ENCODE measurements at regions not wholly inside any gene's neighbourhood (a gene's known extent, or its start where the extent isn't known, plus 50 kb on each side); places are given as distances from the start of the nearest gene placed in this dataset.
A peak's percentile ranks its signal among the peaks of the same experiment; 100 is the strongest.

DNA sequence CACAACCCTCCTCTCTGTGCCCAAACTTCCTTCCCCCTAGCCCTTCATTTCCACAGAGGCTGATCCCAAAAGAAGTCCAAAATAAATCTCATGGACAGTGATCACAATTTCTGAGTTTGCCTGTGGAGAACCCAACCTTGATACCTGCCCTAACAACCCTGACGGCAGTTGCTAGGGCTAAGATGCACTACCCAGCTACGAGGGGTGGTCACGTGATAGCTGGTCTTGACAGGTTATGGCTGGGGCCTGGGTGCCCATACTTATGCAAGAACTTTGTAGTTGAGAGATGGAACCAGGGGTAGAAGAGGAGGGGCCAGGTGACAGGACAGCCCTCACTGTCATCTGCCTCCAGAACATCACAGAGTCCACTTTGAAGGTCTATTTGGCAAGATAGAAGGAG, 147.9 kb downstream of the AKAIN1 start (continued):
- no peak for TF ChIP-seq HMGXB4 (CRISPR knock-in tag; IDR thresholded peaks at IDR 0.05)
- TF ChIP-seq OTX1 (CRISPR knock-in tag; IDR thresholded peaks at IDR 0.05): no peak
- TF ChIP-seq ZNF507 (tag; conservative IDR thresholded peaks at IDR 0.05): no peak
- TF ChIP-seq MCM5 (IDR thresholded peaks at IDR 0.05; ENCODE audit: low read depth): no peak
- no peak for TF ChIP-seq E2F8 (IDR thresholded peaks at IDR 0.05; ENCODE audit: low read depth, partially characterized antibody)
- TF ChIP-seq, protein P1, sequence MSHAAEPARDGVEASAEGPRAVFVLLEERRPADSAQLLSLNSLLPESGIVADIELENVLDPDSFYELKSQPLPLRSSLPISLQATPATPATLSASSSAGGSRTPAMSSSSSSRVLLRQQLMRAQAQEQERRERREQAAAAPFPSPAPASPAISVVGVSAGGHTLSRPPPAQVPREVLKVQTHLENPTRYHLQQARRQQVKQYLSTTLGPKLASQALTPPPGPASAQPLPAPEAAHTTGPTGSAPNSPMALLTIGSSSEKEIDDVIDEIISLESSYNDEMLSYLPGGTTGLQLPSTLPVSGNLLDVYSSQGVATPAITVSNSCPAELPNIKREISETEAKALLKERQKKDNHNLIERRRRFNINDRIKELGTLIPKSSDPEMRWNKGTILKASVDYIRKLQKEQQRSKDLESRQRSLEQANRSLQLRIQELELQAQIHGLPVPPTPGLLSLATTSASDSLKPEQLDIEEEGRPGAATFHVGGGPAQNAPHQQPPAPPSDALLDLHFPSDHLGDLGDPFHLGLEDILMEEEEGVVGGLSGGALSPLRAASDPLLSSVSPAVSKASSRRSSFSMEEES (CRISPR knock-in tag; IDR thresholded peaks at IDR 0.05): peak; percentile 82
